ENCODE measurements at regions not wholly inside any gene's neighbourhood (a gene's known extent, or its start where the extent isn't known, plus 50 kb on each side); places are given as distances from the start of the nearest gene placed in this dataset.

DNA sequence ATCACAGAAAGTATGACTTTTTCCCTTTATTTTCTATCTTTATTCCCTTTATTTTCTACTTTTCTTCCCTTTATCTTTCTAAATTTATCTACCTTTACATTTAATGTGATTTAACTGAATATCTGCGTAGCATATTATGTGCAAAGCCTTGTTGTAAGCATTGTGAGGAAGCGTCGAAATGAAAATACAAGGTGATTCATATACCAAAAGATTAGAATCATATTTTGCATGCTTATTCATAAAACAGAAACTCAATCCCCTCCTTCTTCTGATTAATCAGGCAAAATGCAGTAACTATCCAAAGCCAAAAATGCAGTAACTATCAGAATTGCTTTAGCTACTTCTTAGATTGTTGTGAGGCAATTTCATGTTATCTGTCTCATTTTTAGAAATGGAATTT lies 393.0 kb downstream of the CDH19 start:
- TF ChIP-seq LEF1 (IDR thresholded peaks at IDR 0.05; ENCODE audit: borderline replicate concordance) (no peak), SP1 (IDR thresholded peaks at IDR 0.05) (no peak), FOXA1 (IDR thresholded peaks at IDR 0.05) (no peak), FOXM1 (IDR thresholded peaks at IDR 0.05; ENCODE audit: borderline replicate concordance) (no peak), TARDBP (IDR thresholded peaks at IDR 0.05) (no peak), FOXK2 (IDR thresholded peaks at IDR 0.05) (no peak), ARNT (IDR thresholded peaks at IDR 0.05) (no peak), BHLHE40 (IDR thresholded peaks at IDR 0.05; ENCODE audit: borderline replicate concordance) (no peak)
